Stimulated activated CD4-positive, alpha-beta T cell treated with anti-CD3 and anti-CD28 coated beads, Interleukin-2, amount 100 ng/mL, for 4 hours (primary cell): ENCODE measurements at regions not wholly inside any gene's neighbourhood (a gene's known extent, or its start where the extent isn't known, plus 50 kb on each side); places are given as distances from the start of the nearest gene placed in this dataset.
"Not testable (repeated sequence)": the region's sequence is repeated elsewhere in the genome, so short reads cannot be mapped to it uniquely, and the experiment has no call there.

ENCODE experiments used
- DNase-seq: peaks from one replicate; pipeline ENCODE4 v3.0.0-alpha.2; 2020; ENCODE audit warnings: low read depth

GRCh38 chr14:51342226-51342625, 102.2 kb downstream of the TMX1 start:
- no peak for DNase-seq

- no peak for DNase-seq
Measured at GRCh38 chr14:51351997-51352396, 112.0 kb downstream of the TMX1 start.

- no peak for DNase-seq
Measured at GRCh38 chr14:51353901-51354300, 113.9 kb downstream of the TMX1 start.

GRCh38 chr14:51354846-51355245, 114.8 kb downstream of the TMX1 start:
- DNase-seq = no peak

GRCh38 chr14:51356381-51356780, 116.3 kb downstream of the TMX1 start:
- DNase-seq = no peak

GRCh38 chr14:51357250-51357649, 117.2 kb downstream of the TMX1 start:
- DNase-seq = no peak

GRCh38 chr14:51360592-51360991, 120.5 kb downstream of the TMX1 start:
- no peak for DNase-seq

- DNase-seq = no peak
Measured at GRCh38 chr14:51365241-51365965, 125.4 kb downstream of the TMX1 start.

GRCh38 chr14:51366460-51366859, 126.4 kb downstream of the TMX1 start:
- not testable (repeated sequence) for DNase-seq

- DNase-seq = not testable (repeated sequence)
Measured at GRCh38 chr14:51366866-51367599, 127.0 kb downstream of the TMX1 start.

- DNase-seq = no peak
Measured at GRCh38 chr14:51367600-51367931, 127.5 kb downstream of the TMX1 start.

- DNase-seq = no peak
Measured at GRCh38 chr14:51368721-51369163, 128.7 kb downstream of the TMX1 start.

- no peak for DNase-seq
Measured at GRCh38 chr14:51369814-51370213, 129.8 kb downstream of the TMX1 start.

- no peak for DNase-seq
Measured at GRCh38 chr14:51370758-51371386, 130.8 kb downstream of the TMX1 start.

GRCh38 chr14:51377186-51377585, 137.1 kb downstream of the TMX1 start:
- not testable (repeated sequence) for DNase-seq

- DNase-seq = no peak
Measured at GRCh38 chr14:51382506-51382905, 142.5 kb downstream of the TMX1 start.

- DNase-seq = no peak
Measured at GRCh38 chr14:51386411-51386810, 146.4 kb downstream of the TMX1 start.

GRCh38 chr14:51386983-51387735, 147.1 kb downstream of the TMX1 start:
- no peak for DNase-seq

GRCh38 chr14:51392416-51392815, 152.4 kb downstream of the TMX1 start:
- DNase-seq = no peak

- no peak for DNase-seq
Measured at GRCh38 chr14:51394384-51394783, 154.3 kb downstream of the TMX1 start.

- DNase-seq = no peak
Measured at GRCh38 chr14:51394804-51395203, 154.8 kb downstream of the TMX1 start.

- DNase-seq = no peak
Measured at GRCh38 chr14:51395361-51395849, 155.4 kb downstream of the TMX1 start.
